ENCODE measurements at regions not wholly inside any gene's neighbourhood (a gene's known extent, or its start where the extent isn't known, plus 50 kb on each side); places are given as distances from the start of the nearest gene placed in this dataset.

- Histone ChIP-seq H3K56ac (replicated peaks; ENCODE audit: insufficient read length, low read depth, low read length) (no peak overlapping the region), H3K27me3 (replicated peaks in 1 of 4; ENCODE audit: control insufficient read depth in 3 of 4, extremely low read depth in 1 of 4, insufficient read depth in 3 of 4, low read length in 3 of 4) (no peaks in the 10 kb centered on the region), H3K79me1 (ENCODE audit: low read depth, low read length) (no peaks in the 10 kb centered on the region), H3K4me3 (ENCODE audit: extremely low read depth in 1 of 4, insufficient read depth in 2 of 4, low read depth in 3 of 4, low read length in 4 of 4) (no peak overlapping the region), H2BK15ac (ENCODE audit: low read length) (no peak overlapping the region), H4K20me1 (replicated peaks in 1 of 2; ENCODE audit: control insufficient read depth in 1 of 2, insufficient read depth in 2 of 2, low read length in 2 of 2) (no peaks in the 10 kb centered on the region), H2BK120ac (replicated peaks; ENCODE audit: low read depth, low read length) (no peak overlapping the region), H2BK5ac (ENCODE audit: low read depth, low read length) (no peak overlapping the region), H2AK5ac (ENCODE audit: low read depth, low read length) (no peak overlapping the region), H2BK12ac (ENCODE audit: low read depth, low read length) (no peak overlapping the region), H3K9me3 (ENCODE audit: insufficient read depth in 2 of 2, low read depth in 1 of 2, low read length in 1 of 2) (no peaks in the 10 kb centered on the region), H3K4me2 (ENCODE audit: insufficient read depth in 1 of 2, low read depth in 2 of 2, low read length in 2 of 2) (no peak overlapping the region), H3K79me2 (ENCODE audit: control insufficient read depth in 1 of 2, insufficient read depth in 2 of 2, low read length in 2 of 2) (no peaks in the 10 kb centered on the region), H3K36me3 (ENCODE audit: control insufficient read depth in 2 of 4, insufficient read depth in 4 of 4, low read length in 3 of 4) (no peaks in the 10 kb centered on the region), H4K91ac (replicated peaks; ENCODE audit: insufficient read length, low read length) (no peak overlapping the region), H3K14ac (ENCODE audit: insufficient read length) (no peak overlapping the region), H2AFZ (ENCODE audit: low read length) (no peak overlapping the region), H4K5ac (ENCODE audit: insufficient read length, low read depth, low read length) (no peak overlapping the region), H3K27ac (ENCODE audit: low read depth, low read length) (no peak overlapping the region), H3K18ac (ENCODE audit: extremely low read depth, low read length) (no peak overlapping the region), H3K9ac (replicated peaks in 1 of 4; ENCODE audit: extremely low read depth in 1 of 4, low read depth in 3 of 4, low read length in 3 of 4) (no peak overlapping the region), H3K4me1 (replicated peaks in 1 of 4; ENCODE audit: control insufficient read depth in 3 of 4, insufficient read depth in 4 of 4, low read length in 3 of 4) (no peaks in the 10 kb centered on the region), H3K4ac (replicated peaks; ENCODE audit: insufficient read length, low read depth, low read length) (no peak overlapping the region), H3K23ac (ENCODE audit: insufficient read length) (no peak overlapping the region), H4K8ac (ENCODE audit: extremely low read depth, insufficient read depth, low read length) (no peak overlapping the region), H3K23me2 (ENCODE audit: low read depth, low read length) (no peaks in the 10 kb centered on the region), H2BK20ac (ENCODE audit: low read length) (no peak overlapping the region)
- ChIA-PET CTCF (ENCODE audit: partially characterized antibody) (no interaction called here), POLR2A (ENCODE audit: partially characterized antibody) (no interaction called here)
- DNase-seq (ENCODE audit: low read depth in 1 of 2, low spot score in 2 of 2) = no peak
- FAIRE-seq = no peak
- WGBS, 2 experiments (ENCODE audit: extremely low coverage in 1 of 2, insufficient coverage in 1 of 2, insufficient read length in 1 of 2, insufficient replicate concordance in 2 of 2, low coverage in 1 of 2, low lambda C conversion rate in 2 of 2, missing lambda C conversion rate in 1 of 2) = 74% methylated on average over 1 of the region's 1 CpG; no CpG with 5 or more reads in 1 of the 2 experiments
- TF ChIP-seq POLR2AphosphoS5 (IDR thresholded peaks at IDR 0.05; ENCODE audit: low read depth, low read length) (no peak), SP4 (IDR thresholded peaks at IDR 0.05; ENCODE audit: low read length) (no peak), YY1 (IDR thresholded peaks at IDR 0.05; ENCODE audit: low read depth, low read length) (no peak), JUND (IDR thresholded peaks at IDR 0.05; ENCODE audit: low read length) (no peak), EZH2 (IDR thresholded peaks at IDR 0.05; ENCODE audit: low read depth, low read length, severe bottlenecking) (no peak), TCF12 (IDR thresholded peaks at IDR 0.05; ENCODE audit: low read depth, low read length) (no peak), PHF8 (conservative IDR thresholded peaks at IDR 0.05; ENCODE audit: low read depth, low read length) (no peak), SRF (IDR thresholded peaks at IDR 0.05; ENCODE audit: low read depth, low read length) (no peak), CEBPB (IDR thresholded peaks at IDR 0.05; ENCODE audit: low read depth, low read length) (no peak), RBBP5 (IDR thresholded peaks at IDR 0.05; ENCODE audit: borderline replicate concordance, low read depth, low read length) (no peak), KDM4A (IDR thresholded peaks at IDR 0.05; ENCODE audit: low read depth, low read length, severe bottlenecking) (no peak), CHD1 (IDR thresholded peaks at IDR 0.05; ENCODE audit: low read depth, low read length) (no peak), USF2 (IDR thresholded peaks at IDR 0.05; ENCODE audit: low read length) (no peak), BRCA1 (IDR thresholded peaks at IDR 0.05; ENCODE audit: low read depth, low read length) (no peak), TAF1 (IDR thresholded peaks at IDR 0.05; ENCODE audit: low read depth, low read length) (no peak), TAF7 (optimal IDR thresholded peaks at IDR 0.05; ENCODE audit: borderline replicate concordance, low read depth, low read length) (no peak), TBP (IDR thresholded peaks at IDR 0.05; ENCODE audit: low read depth, low read length) (no peak)
Observed at GRCh38 chr17:71682174-71682494, 438.7 kb upstream of the SOX9 start.
